GM23338 (cell line): ENCODE measurements at regions not wholly inside any gene's neighbourhood (a gene's known extent, or its start where the extent isn't known, plus 50 kb on each side); places are given as distances from the start of the nearest gene placed in this dataset.

Experiments
- ATAC-seq: fragments of 200-7000 bp; cut with Tn5 transposase; 3 replicates; pipeline ENCODE4 v1.9.1; 2020
- DNase-seq: peaks from one replicate; pipeline ENCODE4 v3.0.0-alpha.2; 2015; ENCODE audit warnings: low spot score
- H2AFZ ChIP-seq: fragments of 200-600 bp; sonication (generic); 2 replicates; pipeline ENCODE4 v1.8.0; 2016; ENCODE audit warnings: antibody characterized with exemption, mild to moderate bottlenecking, moderate library complexity
- H3F3A ChIP-seq: fragments of 200-600 bp; sonication (generic); replicated peaks from 2 replicates; pipeline ENCODE4 v1.8.0; 2017; ENCODE audit warnings: antibody characterized with exemption, mixed run types, low read depth
- H3K27ac ChIP-seq: fragments of 200-600 bp; sonication (generic); 2 replicates; pipeline ENCODE4 v1.6.1; 2016; ENCODE audit warnings: low read depth
- H3K27me3 ChIP-seq: fragments of 200-600 bp; sonication (generic); 2 replicates; pipeline ENCODE4 v1.8.0; 2016; ENCODE audit warnings: mild to moderate bottlenecking, mixed run types, moderate library complexity; ENCODE audit not compliant: insufficient read depth
- H3K36me3 ChIP-seq: fragments of 200-600 bp; sonication (generic); 2 replicates; pipeline ENCODE4 v1.8.0; 2016; ENCODE audit warnings: mild to moderate bottlenecking; ENCODE audit not compliant: insufficient read depth
- H3K4me1 ChIP-seq: fragments of 200-600 bp; sonication (generic); 2 replicates; pipeline ENCODE4 v1.8.0; 2016; ENCODE audit warnings: mild to moderate bottlenecking, moderate library complexity; ENCODE audit not compliant: insufficient read depth
- H3K4me2 ChIP-seq: fragments of 200-600 bp; sonication (generic); 2 replicates; pipeline ENCODE4 v1.7.1; 2017; ENCODE audit warnings: mixed run types
- H3K4me3 ChIP-seq: fragments of 200-600 bp; sonication (generic); 2 replicates; pipeline ENCODE4 v1.6.1; 2016; ENCODE audit warnings: mixed run types
- H3K79me2 ChIP-seq: fragments of 200-600 bp; sonication (generic); replicated peaks from 2 replicates; pipeline ENCODE4 v1.8.0; 2017; ENCODE audit warnings: mild to moderate bottlenecking; ENCODE audit not compliant: insufficient read depth
- H3K9me2 ChIP-seq: fragments of 200-600 bp; sonication (generic); 2 replicates; pipeline ENCODE4 v1.8.0; 2017; ENCODE audit not compliant: insufficient read depth
- H4K20me1 ChIP-seq: fragments of 200-600 bp; sonication (generic); replicated peaks from 2 replicates; pipeline ENCODE4 v1.8.0; 2017; ENCODE audit warnings: mild to moderate bottlenecking; ENCODE audit not compliant: insufficient read depth
- H3K27ac Mint-ChIP-seq: 2 replicates; pipeline ENCODE4 v1.8.0; 2020; ENCODE audit warnings: inconsistent platforms, mild to moderate bottlenecking, moderate library complexity, mixed read lengths
- H3K27me3 Mint-ChIP-seq: 3 replicates; pipeline ENCODE4 v1.8.0; 2022; ENCODE audit warnings: low read depth, mild to moderate bottlenecking, moderate library complexity, mixed read lengths, inconsistent platforms; ENCODE audit not compliant: insufficient read depth, poor library complexity
- H3K36me3 Mint-ChIP-seq: 3 replicates; pipeline ENCODE4 v1.8.0; 2021; ENCODE audit warnings: low read depth, mild to moderate bottlenecking, inconsistent platforms, moderate library complexity, mixed read lengths
- H3K4me1 Mint-ChIP-seq: 3 replicates; pipeline ENCODE4 v1.8.0; 2020; ENCODE audit warnings: mild to moderate bottlenecking, inconsistent platforms, mixed read lengths
- H3K4me3 Mint-ChIP-seq: 3 replicates; pipeline ENCODE4 v1.8.0; 2021; ENCODE audit warnings: moderate library complexity, mild to moderate bottlenecking, inconsistent platforms, mixed read lengths
- H3K9me3 Mint-ChIP-seq: 3 replicates; pipeline ENCODE4 v1.8.0; 2020; ENCODE audit warnings: moderate library complexity, mild to moderate bottlenecking, inconsistent platforms, mixed read lengths
- CREB1 ChIP-seq: fragments of 250-450 bp; sonication (Bioruptor Pico); IDR thresholded peaks from 2 replicates; pipeline ENCODE4 v1.5.0; 2020; ENCODE audit warnings: low read depth, mild to moderate bottlenecking, moderate library complexity
- EZH2 ChIP-seq: fragments of 200-600 bp; sonication (generic); IDR thresholded peaks from one replicate; pipeline ENCODE4 v1.8.0; 2017; ENCODE audit warnings: antibody characterized with exemption, mild to moderate bottlenecking, low read depth; ENCODE audit not compliant: unreplicated experiment
- EZH2phosphoT487 ChIP-seq: fragments of 200-600 bp; sonication (generic); IDR thresholded peaks from one replicate; pipeline ENCODE4 v1.8.1; 2018; ENCODE audit warnings: antibody characterized with exemption; ENCODE audit not compliant: unreplicated experiment
- JUNB ChIP-seq: IDR thresholded peaks from one replicate; pipeline ENCODE4 v1.6.1; 2016; ENCODE audit warnings: antibody characterized with exemption; ENCODE audit not compliant: unreplicated experiment
- NANOG ChIP-seq: IDR thresholded peaks from 2 replicates; pipeline ENCODE4 v1.6.1; 2016; ENCODE audit warnings: antibody characterized with exemption, borderline replicate concordance
- POLR2AphosphoS5 ChIP-seq: IDR thresholded peaks from 2 replicates; pipeline ENCODE4 v1.6.1; 2016; ENCODE audit warnings: antibody characterized with exemption, low read depth
- STAT1 ChIP-seq: IDR thresholded peaks from one replicate; pipeline ENCODE4 v1.6.1; 2016; ENCODE audit warnings: antibody characterized with exemption; ENCODE audit not compliant: unreplicated experiment
- ZNF114 ChIP-seq: fragments of 250-450 bp; sonication (Bioruptor Pico); IDR thresholded peaks from 2 replicates; pipeline ENCODE4 v1.5.0; 2020; ENCODE audit warnings: mild to moderate bottlenecking, moderate library complexity
- ZNF331 ChIP-seq: fragments of 250-450 bp; sonication (Bioruptor Pico); IDR thresholded peaks from 2 replicates; pipeline ENCODE4 v1.5.0; 2020; ENCODE audit warnings: low read depth, mild to moderate bottlenecking, moderate library complexity
- TF ChIP-seq, protein P1 (sequence below), 2 experiments: fragments of 200-600 bp in 1 of 2; sonication (generic) in 1 of 2; conservative IDR thresholded peaks; 2 replicates each; pipeline versions ENCODE4 v1.5.1 to v1.6.1; 2016 to 2017; ENCODE audit warnings: antibody characterized with exemption in 2 of 2, low read depth in 2 of 2, mild to moderate bottlenecking in 2 of 2, moderate library complexity in 1 of 2
- TF ChIP-seq, protein P2 (sequence below): fragments of 250-450 bp; sonication (Bioruptor Pico); IDR thresholded peaks from 2 replicates; pipeline ENCODE4 v1.5.0; 2020; ENCODE audit warnings: mild to moderate bottlenecking, moderate library complexity
- TF ChIP-seq, protein P3 (sequence below): IDR thresholded peaks from 2 replicates; pipeline ENCODE4 v1.6.1; 2016; ENCODE audit warnings: antibody characterized with exemption
- TF ChIP-seq, protein P4 (sequence below): IDR thresholded peaks from one replicate; pipeline ENCODE4 v1.6.1; 2018; ENCODE audit warnings: antibody characterized with exemption; ENCODE audit not compliant: unreplicated experiment

DNA sequence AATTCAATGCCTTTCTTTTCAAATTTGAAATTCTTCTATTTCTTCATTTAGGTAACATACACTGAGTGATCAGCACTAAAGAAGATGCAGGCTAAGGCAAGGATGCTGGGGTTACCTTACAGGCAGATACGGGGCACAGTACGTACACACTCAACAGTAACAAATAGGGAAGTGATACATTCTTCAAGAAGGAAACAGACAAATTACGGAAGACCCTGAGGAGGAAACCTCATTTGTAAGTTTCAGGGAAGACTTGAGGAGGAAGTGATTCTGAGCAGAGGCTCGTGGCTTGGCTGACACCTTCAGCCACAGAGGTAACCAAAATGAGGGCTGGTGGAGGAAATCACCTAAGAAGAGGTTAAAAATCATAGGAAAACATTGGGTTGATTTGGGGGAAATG is 1108.3 kb upstream of the KLHL29 start:
- Mint-ChIP-seq H3K36me3 (no peaks in the 10 kb centered on the region), H3K4me1 (peaks cover 4% of the 10 kb centered on the region), H3K27me3 (no peaks in the 10 kb centered on the region), H3K4me3 (no peak overlapping the region), H3K9me3 (no peaks in the 10 kb centered on the region), H3K27ac (no peak overlapping the region)
- Histone ChIP-seq H3K36me3 (no peaks in the 10 kb centered on the region; the same call in 1 of the 2 replicates), H3F3A (no peaks in the 10 kb centered on the region), H3K79me2 (no peaks in the 10 kb centered on the region), H3K4me1 (no peaks in the 10 kb centered on the region), H4K20me1 (no peaks in the 10 kb centered on the region), H3K4me3 (no peak overlapping the region), H3K27ac (no peak overlapping the region), H3K4me2 (no peak overlapping the region), H2AFZ (no peak overlapping the region), H3K27me3 (no peaks in the 10 kb centered on the region), H3K9me2 (no peaks in the 10 kb centered on the region)
- TF ChIP-seq, protein P1, sequence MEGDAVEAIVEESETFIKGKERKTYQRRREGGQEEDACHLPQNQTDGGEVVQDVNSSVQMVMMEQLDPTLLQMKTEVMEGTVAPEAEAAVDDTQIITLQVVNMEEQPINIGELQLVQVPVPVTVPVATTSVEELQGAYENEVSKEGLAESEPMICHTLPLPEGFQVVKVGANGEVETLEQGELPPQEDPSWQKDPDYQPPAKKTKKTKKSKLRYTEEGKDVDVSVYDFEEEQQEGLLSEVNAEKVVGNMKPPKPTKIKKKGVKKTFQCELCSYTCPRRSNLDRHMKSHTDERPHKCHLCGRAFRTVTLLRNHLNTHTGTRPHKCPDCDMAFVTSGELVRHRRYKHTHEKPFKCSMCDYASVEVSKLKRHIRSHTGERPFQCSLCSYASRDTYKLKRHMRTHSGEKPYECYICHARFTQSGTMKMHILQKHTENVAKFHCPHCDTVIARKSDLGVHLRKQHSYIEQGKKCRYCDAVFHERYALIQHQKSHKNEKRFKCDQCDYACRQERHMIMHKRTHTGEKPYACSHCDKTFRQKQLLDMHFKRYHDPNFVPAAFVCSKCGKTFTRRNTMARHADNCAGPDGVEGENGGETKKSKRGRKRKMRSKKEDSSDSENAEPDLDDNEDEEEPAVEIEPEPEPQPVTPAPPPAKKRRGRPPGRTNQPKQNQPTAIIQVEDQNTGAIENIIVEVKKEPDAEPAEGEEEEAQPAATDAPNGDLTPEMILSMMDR (conservative IDR thresholded peaks at IDR 0.05; ENCODE audit: low read depth in 2 of 2): no peak
- TF ChIP-seq, protein P2, sequence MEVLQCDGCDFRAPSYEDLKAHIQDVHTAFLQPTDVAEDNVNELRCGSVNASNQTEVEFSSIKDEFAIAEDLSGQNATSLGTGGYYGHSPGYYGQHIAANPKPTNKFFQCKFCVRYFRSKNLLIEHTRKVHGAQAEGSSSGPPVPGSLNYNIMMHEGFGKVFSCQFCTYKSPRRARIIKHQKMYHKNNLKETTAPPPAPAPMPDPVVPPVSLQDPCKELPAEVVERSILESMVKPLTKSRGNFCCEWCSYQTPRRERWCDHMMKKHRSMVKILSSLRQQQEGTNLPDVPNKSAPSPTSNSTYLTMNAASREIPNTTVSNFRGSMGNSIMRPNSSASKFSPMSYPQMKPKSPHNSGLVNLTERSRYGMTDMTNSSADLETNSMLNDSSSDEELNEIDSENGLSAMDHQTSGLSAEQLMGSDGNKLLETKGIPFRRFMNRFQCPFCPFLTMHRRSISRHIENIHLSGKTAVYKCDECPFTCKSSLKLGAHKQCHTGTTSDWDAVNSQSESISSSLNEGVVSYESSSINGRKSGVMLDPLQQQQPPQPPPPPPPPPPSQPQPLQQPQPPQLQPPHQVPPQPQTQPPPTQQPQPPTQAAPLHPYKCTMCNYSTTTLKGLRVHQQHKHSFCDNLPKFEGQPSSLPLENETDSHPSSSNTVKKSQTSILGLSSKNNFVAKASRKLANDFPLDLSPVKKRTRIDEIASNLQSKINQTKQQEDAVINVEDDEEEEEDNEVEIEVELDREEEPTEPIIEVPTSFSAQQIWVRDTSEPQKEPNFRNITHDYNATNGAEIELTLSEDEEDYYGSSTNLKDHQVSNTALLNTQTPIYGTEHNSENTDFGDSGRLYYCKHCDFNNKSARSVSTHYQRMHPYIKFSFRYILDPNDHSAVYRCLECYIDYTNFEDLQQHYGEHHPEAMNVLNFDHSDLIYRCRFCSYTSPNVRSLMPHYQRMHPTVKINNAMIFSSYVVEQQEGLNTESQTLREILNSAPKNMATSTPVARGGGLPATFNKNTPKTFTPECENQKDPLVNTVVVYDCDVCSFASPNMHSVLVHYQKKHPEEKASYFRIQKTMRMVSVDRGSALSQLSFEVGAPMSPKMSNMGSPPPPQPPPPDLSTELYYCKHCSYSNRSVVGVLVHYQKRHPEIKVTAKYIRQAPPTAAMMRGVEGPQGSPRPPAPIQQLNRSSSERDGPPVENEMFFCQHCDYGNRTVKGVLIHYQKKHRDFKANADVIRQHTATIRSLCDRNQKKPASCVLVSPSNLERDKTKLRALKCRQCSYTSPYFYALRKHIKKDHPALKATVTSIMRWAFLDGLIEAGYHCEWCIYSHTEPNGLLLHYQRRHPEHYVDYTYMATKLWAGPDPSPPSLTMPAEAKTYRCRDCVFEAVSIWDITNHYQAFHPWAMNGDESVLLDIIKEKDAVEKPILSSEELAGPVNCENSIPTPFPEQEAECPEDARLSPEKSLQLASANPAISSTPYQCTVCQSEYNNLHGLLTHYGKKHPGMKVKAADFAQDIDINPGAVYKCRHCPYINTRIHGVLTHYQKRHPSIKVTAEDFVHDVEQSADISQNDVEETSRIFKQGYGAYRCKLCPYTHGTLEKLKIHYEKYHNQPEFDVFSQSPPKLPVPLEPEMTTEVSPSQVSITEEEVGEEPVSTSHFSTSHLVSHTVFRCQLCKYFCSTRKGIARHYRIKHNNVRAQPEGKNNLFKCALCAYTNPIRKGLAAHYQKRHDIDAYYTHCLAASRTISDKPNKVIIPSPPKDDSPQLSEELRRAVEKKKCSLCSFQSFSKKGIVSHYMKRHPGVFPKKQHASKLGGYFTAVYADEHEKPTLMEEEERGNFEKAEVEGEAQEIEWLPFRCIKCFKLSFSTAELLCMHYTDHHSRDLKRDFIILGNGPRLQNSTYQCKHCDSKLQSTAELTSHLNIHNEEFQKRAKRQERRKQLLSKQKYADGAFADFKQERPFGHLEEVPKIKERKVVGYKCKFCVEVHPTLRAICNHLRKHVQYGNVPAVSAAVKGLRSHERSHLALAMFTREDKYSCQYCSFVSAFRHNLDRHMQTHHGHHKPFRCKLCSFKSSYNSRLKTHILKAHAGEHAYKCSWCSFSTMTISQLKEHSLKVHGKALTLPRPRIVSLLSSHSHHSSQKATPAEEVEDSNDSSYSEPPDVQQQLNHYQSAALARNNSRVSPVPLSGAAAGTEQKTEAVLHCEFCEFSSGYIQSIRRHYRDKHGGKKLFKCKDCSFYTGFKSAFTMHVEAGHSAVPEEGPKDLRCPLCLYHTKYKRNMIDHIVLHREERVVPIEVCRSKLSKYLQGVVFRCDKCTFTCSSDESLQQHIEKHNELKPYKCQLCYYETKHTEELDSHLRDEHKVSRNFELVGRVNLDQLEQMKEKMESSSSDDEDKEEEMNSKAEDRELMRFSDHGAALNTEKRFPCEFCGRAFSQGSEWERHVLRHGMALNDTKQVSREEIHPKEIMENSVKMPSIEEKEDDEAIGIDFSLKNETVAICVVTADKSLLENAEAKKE: no peak
- TF ChIP-seq STAT1 (no peak), ZNF331 (CRISPR knock-in tag) (no peak), ZNF114 (CRISPR knock-in tag) (no peak), CREB1 (CRISPR knock-in tag) (no peak), POLR2AphosphoS5 (no peak), EZH2 (no peak), JUNB (no peak), EZH2phosphoT487 (no peak), NANOG (no peak)
- TF ChIP-seq, protein P3, sequence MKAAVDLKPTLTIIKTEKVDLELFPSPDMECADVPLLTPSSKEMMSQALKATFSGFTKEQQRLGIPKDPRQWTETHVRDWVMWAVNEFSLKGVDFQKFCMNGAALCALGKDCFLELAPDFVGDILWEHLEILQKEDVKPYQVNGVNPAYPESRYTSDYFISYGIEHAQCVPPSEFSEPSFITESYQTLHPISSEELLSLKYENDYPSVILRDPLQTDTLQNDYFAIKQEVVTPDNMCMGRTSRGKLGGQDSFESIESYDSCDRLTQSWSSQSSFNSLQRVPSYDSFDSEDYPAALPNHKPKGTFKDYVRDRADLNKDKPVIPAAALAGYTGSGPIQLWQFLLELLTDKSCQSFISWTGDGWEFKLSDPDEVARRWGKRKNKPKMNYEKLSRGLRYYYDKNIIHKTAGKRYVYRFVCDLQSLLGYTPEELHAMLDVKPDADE: no peak
- TF ChIP-seq, protein P4, sequence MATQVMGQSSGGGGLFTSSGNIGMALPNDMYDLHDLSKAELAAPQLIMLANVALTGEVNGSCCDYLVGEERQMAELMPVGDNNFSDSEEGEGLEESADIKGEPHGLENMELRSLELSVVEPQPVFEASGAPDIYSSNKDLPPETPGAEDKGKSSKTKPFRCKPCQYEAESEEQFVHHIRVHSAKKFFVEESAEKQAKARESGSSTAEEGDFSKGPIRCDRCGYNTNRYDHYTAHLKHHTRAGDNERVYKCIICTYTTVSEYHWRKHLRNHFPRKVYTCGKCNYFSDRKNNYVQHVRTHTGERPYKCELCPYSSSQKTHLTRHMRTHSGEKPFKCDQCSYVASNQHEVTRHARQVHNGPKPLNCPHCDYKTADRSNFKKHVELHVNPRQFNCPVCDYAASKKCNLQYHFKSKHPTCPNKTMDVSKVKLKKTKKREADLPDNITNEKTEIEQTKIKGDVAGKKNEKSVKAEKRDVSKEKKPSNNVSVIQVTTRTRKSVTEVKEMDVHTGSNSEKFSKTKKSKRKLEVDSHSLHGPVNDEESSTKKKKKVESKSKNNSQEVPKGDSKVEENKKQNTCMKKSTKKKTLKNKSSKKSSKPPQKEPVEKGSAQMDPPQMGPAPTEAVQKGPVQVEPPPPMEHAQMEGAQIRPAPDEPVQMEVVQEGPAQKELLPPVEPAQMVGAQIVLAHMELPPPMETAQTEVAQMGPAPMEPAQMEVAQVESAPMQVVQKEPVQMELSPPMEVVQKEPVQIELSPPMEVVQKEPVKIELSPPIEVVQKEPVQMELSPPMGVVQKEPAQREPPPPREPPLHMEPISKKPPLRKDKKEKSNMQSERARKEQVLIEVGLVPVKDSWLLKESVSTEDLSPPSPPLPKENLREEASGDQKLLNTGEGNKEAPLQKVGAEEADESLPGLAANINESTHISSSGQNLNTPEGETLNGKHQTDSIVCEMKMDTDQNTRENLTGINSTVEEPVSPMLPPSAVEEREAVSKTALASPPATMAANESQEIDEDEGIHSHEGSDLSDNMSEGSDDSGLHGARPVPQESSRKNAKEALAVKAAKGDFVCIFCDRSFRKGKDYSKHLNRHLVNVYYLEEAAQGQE: no peak
- ATAC-seq (no peak), DNase-seq (no peak)
